ENCODE measurements at regions not wholly inside any gene's neighbourhood (a gene's known extent, or its start where the extent isn't known, plus 50 kb on each side); places are given as distances from the start of the nearest gene placed in this dataset.
"Not testable (repeated sequence)": the region's sequence is repeated elsewhere in the genome, so short reads cannot be mapped to it uniquely, and the experiment has no call there.

DNA sequence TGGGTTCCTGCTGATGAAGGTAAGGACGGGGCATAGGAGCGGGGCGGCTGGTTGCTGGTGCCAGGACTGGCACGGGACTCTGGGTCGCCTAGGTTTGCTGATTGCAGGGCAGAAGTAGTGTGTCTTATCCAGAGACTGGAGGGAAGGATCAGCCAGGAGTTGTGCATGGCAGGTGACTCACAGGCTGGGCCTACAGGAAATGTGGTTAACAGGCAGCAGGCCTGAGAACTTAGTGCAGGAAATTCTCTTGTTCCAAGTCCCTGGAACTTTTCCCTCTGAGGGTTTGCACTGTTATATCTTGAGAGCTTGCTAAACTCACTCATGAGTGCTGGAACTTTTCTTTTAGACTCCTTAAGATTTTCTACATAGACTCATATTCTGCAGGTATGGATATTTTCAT, 95.1 kb downstream of the ANXA2R start:
- Histone ChIP-seq H3K36me3 (replicated peaks in 1 of 2) (no peaks in the 10 kb centered on the region), H3K9me3 (replicated peaks in 1 of 3) (no peaks in the 10 kb centered on the region), H3K4me1 (replicated peaks in 1 of 2) (peaks cover 0 to 5% of the 10 kb centered on the region in 2 donors), H3K27ac (no peak overlapping the region), H3K27me3 (peaks cover 21% of the 10 kb centered on the region), H3K4me3 (no peak overlapping the region)
- intact Hi-C loops (cut with DNase I): no loop called here
- TF ChIP-seq, protein P1, sequence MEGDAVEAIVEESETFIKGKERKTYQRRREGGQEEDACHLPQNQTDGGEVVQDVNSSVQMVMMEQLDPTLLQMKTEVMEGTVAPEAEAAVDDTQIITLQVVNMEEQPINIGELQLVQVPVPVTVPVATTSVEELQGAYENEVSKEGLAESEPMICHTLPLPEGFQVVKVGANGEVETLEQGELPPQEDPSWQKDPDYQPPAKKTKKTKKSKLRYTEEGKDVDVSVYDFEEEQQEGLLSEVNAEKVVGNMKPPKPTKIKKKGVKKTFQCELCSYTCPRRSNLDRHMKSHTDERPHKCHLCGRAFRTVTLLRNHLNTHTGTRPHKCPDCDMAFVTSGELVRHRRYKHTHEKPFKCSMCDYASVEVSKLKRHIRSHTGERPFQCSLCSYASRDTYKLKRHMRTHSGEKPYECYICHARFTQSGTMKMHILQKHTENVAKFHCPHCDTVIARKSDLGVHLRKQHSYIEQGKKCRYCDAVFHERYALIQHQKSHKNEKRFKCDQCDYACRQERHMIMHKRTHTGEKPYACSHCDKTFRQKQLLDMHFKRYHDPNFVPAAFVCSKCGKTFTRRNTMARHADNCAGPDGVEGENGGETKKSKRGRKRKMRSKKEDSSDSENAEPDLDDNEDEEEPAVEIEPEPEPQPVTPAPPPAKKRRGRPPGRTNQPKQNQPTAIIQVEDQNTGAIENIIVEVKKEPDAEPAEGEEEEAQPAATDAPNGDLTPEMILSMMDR (IDR thresholded peaks at IDR 0.05): no peak
- no peak for TF ChIP-seq POLR2A (IDR thresholded peaks at IDR 0.05)
- 87 to 96% (median 91%) methylated on average over 5 of the region's 5 CpGs for WGBS, 4 donors
- DNase-seq: no peak

DNA sequence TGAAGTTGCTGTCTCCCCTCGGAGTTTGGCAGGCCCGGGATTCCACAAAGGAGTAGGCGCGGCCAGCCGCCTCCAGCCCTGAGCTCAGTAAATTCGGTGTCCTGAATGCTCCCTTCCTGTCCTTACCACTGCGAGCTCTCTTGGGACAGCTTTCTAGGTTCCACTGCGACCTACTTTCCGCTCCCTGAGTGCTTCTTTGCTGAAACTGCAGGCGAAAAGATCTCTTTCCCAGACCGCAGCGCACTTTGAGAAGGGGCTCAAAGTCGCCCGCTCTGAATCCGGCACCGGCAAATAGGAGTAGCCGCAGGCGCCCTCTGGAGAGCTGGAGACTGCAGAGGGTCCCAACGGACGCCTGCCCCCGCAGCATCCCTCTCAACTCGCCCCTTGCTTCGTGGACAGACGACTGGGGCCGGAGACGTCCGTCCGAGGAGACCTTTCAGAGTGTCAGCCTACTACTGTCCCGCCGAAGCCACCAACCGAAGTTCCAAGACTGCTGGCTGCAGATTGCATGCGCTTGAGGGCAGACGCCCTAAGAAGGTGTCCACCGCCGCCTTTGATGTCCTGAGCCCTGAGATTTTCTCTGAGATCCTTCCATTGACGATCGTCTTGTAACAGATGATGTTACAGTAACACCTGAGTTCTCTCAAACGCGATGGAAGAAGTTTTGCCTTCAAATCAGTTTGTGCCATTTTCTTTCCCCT, 96.0 kb downstream of the ANXA2R start:
- Histone ChIP-seq H3K36me3 (replicated peaks in 1 of 2) (no peaks in the 10 kb centered on the region), H3K4me3 (no peak overlapping the region), H3K9me3 (replicated peaks in 1 of 3) (no peaks in the 10 kb centered on the region), H3K27ac (no peak overlapping the region), H3K27me3 (peaks cover 17% of the 10 kb centered on the region), H3K4me1 (replicated peaks in 1 of 2) (no peaks in the 10 kb centered on the region)
- intact Hi-C loops (cut with DNase I): no loop called here
- WGBS, 4 donors: 16 to 39% (median 25%) methylated on average over 23 to 39 of the region's 39 CpGs
- TF ChIP-seq POLR2A (IDR thresholded peaks at IDR 0.05): no peak
- TF ChIP-seq, protein P1 (IDR thresholded peaks at IDR 0.05): no peak
- DNase-seq: peak in 1 of 7 donors; percentile 19

DNA sequence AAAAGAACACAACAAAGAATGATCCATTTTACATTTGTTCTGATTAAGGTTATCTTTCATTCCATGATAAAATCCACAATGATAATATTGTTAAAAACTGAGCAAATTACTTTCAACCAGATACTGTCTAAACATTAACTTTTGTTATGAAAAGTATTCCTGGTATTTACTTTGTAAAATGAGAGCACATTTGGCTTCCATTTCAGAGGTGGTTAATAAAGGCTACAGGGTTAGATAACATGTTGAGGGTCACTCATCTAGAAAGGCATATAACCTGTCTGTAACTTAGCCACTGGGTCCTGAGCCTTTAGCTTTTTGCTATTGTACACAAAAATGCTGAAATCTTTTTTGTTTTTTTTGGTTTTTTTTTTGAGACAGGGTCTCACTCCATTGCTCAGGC, 99.3 kb downstream of the ANXA2R start:
- Histone ChIP-seq H3K27me3 (peaks cover 17% of the 10 kb centered on the region), H3K4me3 (no peak overlapping the region), H3K9me3 (replicated peaks in 1 of 3) (no peaks in the 10 kb centered on the region), H3K4me1 (replicated peaks in 1 of 2) (no peaks in the 10 kb centered on the region), H3K27ac (no peak overlapping the region), H3K36me3 (replicated peaks in 1 of 2) (no peaks in the 10 kb centered on the region)
- DNase-seq: no peak
- intact Hi-C loops (cut with DNase I): no loop called here
- TF ChIP-seq, protein P1 (IDR thresholded peaks at IDR 0.05): no peak
- no peak for TF ChIP-seq POLR2A (IDR thresholded peaks at IDR 0.05)

DNA sequence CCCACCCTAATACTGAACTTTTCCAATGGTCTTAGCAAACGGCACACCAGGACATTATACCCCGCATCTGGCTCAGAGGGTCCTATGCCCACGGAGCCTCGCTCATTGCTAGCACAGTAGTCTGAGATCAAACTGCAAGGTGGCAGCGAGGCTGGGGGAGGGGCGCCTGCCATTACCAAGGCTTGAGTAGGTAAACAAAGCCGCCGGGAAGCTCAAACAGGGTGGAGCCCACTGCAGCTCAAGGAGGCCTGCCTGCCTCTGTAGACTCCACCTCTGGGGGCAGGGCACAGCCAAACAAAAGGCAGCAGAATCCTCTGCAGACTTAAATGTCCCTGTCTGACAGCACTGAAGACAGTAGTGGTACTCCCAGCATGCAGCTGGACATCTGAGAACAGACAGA, 108.1 kb downstream of the ANXA2R start:
- intact Hi-C loops (cut with DNase I); H3K4me1 ChIP-seq (replicated peaks in 1 of 2); H3K4me3 ChIP-seq; H3K27me3 ChIP-seq; H3K9me3 ChIP-seq (replicated peaks in 1 of 3); H3K36me3 ChIP-seq (replicated peaks in 1 of 2); DNase-seq; H3K27ac ChIP-seq: not testable (repeated sequence)
- 86 to 94% (median 91%) methylated on average over 3 to 8 of the region's 8 CpGs for WGBS, 4 donors

DNA sequence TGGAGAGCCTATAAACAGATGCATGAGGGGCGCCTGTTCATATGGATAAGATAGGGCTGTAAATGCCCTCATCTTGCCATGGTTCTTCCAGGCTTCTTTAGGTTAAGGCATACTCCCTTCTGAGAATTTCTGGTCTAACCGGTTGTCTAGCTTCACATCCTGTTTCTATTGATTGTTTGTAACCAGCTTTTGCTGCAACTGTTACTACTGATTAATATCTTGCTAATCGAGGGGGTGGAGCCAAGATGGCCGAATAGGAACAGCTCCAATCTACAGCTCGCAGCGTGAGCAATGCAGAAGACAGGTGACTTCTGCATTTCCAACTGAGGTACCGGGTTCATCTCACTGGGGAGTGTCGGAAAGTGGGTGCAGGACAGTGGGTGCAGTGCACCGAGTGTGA, 108.7 kb downstream of the ANXA2R start:
- H3K27ac ChIP-seq; H3K4me1 ChIP-seq (replicated peaks in 1 of 2); H3K4me3 ChIP-seq; H3K27me3 ChIP-seq; intact Hi-C loops (cut with DNase I); H3K36me3 ChIP-seq (replicated peaks in 1 of 2); H3K9me3 ChIP-seq (replicated peaks in 1 of 3); DNase-seq: not testable (repeated sequence)
- 88 to 91% (median 89%) methylated on average over 9 of the region's 9 CpGs for WGBS, 4 donors

Measured in adrenal gland (tissue), 9 donors.